PC-3 (cell line): ENCODE measurements at regions not wholly inside any gene's neighbourhood (a gene's known extent, or its start where the extent isn't known, plus 50 kb on each side); places are given as distances from the start of the nearest gene placed in this dataset.

ENCODE experiments used
- ATAC-seq: fragments of 200-7000 bp; cut with Tn5 transposase; 2 replicates; pipeline ENCODE4 v1.9.1; 2020; ENCODE audit warnings: mild to moderate bottlenecking, moderate library complexity
- BruUV-seq: library from RNA; stranded (reverse); fragments of 400-500 nt; replicated peaks from 2 replicates; lab custom pipeline; 2021; lab: Mats Ljungman, UMichigan
- CTCF ChIA-PET: fragments of 300-600 bp; sonication (Branson Sonifier 250); formaldehyde crosslinking; loops from one replicate; lab custom pipeline; 2022; ENCODE audit warnings: antibody characterized with exemption; lab: Charles Lee
- POLR2A ChIA-PET: fragments of 300-600 bp; sonication (Branson Sonifier 250); formaldehyde crosslinking; loops from one replicate; lab custom pipeline; 2022; ENCODE audit warnings: antibody characterized with exemption; ENCODE audit not compliant: unreplicated experiment; lab: Charles Lee
- DNase-seq: peaks from one replicate; pipeline ENCODE4 v3.0.0-alpha.2; 2015
- H2AFZ ChIP-seq: fragments of 300-600 bp; sonication (generic); 2 replicates; pipeline ENCODE4 v1.6.0; 2016; ENCODE audit warnings: antibody characterized with exemption, low read length
- H3F3A ChIP-seq: fragments of 300-600 bp; sonication (generic); one replicate; pipeline ENCODE4 v1.6.0; 2017; ENCODE audit warnings: antibody characterized with exemption, low read length, control low read depth, mild to moderate bottlenecking; ENCODE audit not compliant: unreplicated experiment
- H3K27ac ChIP-seq: fragments of 300-600 bp; sonication (generic); 2 replicates; pipeline ENCODE4 v1.5.1; 2016; ENCODE audit warnings: mild to moderate bottlenecking, low read length
- H3K27me3 ChIP-seq: fragments of 300-600 bp; sonication (generic); 2 replicates; pipeline ENCODE4 v1.6.1; 2016; ENCODE audit warnings: low read length, mixed read lengths
- H3K36me3 ChIP-seq: fragments of 300-600 bp; sonication (generic); 2 replicates; pipeline ENCODE4 v1.6.1; 2016; ENCODE audit warnings: low read depth, mixed run types, low read length, mixed read lengths
- H3K4me1 ChIP-seq: fragments of 300-600 bp; sonication (generic); 2 replicates; pipeline ENCODE4 v1.5.1; 2016; ENCODE audit warnings: low read length; ENCODE audit not compliant: insufficient read depth
- H3K4me2 ChIP-seq: fragments of 300-600 bp; sonication (generic); 2 replicates; pipeline ENCODE4 v1.6.0; 2016; ENCODE audit warnings: low read length
- H3K4me3 ChIP-seq: fragments of 300-600 bp; sonication (generic); 2 replicates; pipeline ENCODE4 v1.5.1; 2016; ENCODE audit warnings: mild to moderate bottlenecking, low read length, mixed read lengths
- H3K79me2 ChIP-seq: fragments of 300-600 bp; sonication (generic); 2 replicates; pipeline ENCODE4 v1.6.1; 2017; ENCODE audit warnings: low read length, mixed read lengths
- H3K9ac ChIP-seq: fragments of 300-600 bp; sonication (generic); 2 replicates; pipeline ENCODE4 v1.6.0; 2016; ENCODE audit warnings: mild to moderate bottlenecking, low read length
- H3K9me2 ChIP-seq: fragments of 300-600 bp; sonication (generic); replicated peaks from 2 replicates; pipeline ENCODE4 v1.6.1; 2016; ENCODE audit warnings: mixed run types, low read length, mixed read lengths
- H3K9me3 ChIP-seq: fragments of 300-600 bp; sonication (generic); 2 replicates; pipeline ENCODE4 v1.6.1; 2016; ENCODE audit warnings: low read length, mixed read lengths
- H4K20me1 ChIP-seq: fragments of 300-600 bp; sonication (generic); 2 replicates; pipeline ENCODE4 v1.6.1; 2016; ENCODE audit warnings: low read length, mixed read lengths
- EZH2 ChIP-seq: fragments of 300-600 bp; sonication (generic); IDR thresholded peaks from one replicate; pipeline ENCODE4 v1.6.1; 2017; ENCODE audit warnings: antibody characterized with exemption, mild to moderate bottlenecking, low read length; ENCODE audit not compliant: unreplicated experiment
- EZH2phosphoT487 ChIP-seq: fragments of 300-600 bp; sonication (generic); IDR thresholded peaks from 2 replicates; pipeline ENCODE4 v1.6.1; 2018; ENCODE audit warnings: mild to moderate bottlenecking, antibody characterized with exemption, low read length, borderline replicate concordance
- intact Hi-C: fragments of 100-400 bp; cut with micrococcal nuclease; formaldehyde crosslinking; loops from 2 replicates; pipeline ENCODE4 v1.9.0; 2023
- TF ChIP-seq, protein P1 (sequence below): fragments of 300-600 bp; sonication (generic); conservative IDR thresholded peaks from 2 replicates; pipeline ENCODE4 v1.5.1; 2017; ENCODE audit warnings: antibody characterized with exemption, low read depth, mild to moderate bottlenecking, low read length

DNA sequence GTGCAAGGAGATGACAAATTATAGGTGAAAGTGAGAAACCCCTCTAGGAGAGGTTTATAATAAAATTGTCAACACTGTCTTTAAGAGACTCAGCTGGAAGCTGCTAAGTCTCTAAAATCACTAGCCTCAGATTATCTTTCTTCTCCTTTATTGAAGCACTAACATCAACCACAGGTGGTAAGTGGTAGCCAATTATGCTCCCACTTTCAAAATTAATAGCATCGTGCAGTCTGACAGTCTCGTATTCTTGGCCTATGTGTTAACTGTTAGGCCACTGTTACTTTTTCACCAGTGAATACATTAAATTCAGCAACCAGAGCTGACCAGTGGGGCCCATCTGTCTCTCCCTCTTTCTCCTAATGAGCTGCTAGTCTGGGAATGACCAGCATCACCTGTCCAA lies 674.1 kb downstream of the RAPGEF2 start:
- BruUV-seq, result no TSS peak
- no peak for ATAC-seq
- Histone ChIP-seq H3F3A (no peaks in the 10 kb centered on the region), H3K79me2 (no peaks in the 10 kb centered on the region), H3K4me1 (no peaks in the 10 kb centered on the region), H3K9me3 (no peaks in the 10 kb centered on the region), H3K36me3 (no peaks in the 10 kb centered on the region), H4K20me1 (no peaks in the 10 kb centered on the region), H3K27ac (no peak overlapping the region), H3K4me3 (no peak overlapping the region), H3K9ac (no peak overlapping the region), H3K9me2 (no peaks in the 10 kb centered on the region), H2AFZ (no peak overlapping the region), H3K4me2 (no peak overlapping the region), H3K27me3 (no peaks in the 10 kb centered on the region)
- CTCF ChIA-PET, result no interaction called here
- POLR2A ChIA-PET, result no interaction called here
- intact Hi-C loops, result no loop called here
- no peak for DNase-seq
- TF ChIP-seq, protein P1, sequence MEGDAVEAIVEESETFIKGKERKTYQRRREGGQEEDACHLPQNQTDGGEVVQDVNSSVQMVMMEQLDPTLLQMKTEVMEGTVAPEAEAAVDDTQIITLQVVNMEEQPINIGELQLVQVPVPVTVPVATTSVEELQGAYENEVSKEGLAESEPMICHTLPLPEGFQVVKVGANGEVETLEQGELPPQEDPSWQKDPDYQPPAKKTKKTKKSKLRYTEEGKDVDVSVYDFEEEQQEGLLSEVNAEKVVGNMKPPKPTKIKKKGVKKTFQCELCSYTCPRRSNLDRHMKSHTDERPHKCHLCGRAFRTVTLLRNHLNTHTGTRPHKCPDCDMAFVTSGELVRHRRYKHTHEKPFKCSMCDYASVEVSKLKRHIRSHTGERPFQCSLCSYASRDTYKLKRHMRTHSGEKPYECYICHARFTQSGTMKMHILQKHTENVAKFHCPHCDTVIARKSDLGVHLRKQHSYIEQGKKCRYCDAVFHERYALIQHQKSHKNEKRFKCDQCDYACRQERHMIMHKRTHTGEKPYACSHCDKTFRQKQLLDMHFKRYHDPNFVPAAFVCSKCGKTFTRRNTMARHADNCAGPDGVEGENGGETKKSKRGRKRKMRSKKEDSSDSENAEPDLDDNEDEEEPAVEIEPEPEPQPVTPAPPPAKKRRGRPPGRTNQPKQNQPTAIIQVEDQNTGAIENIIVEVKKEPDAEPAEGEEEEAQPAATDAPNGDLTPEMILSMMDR, result no peak
- no peak for TF ChIP-seq EZH2phosphoT487

DNA sequence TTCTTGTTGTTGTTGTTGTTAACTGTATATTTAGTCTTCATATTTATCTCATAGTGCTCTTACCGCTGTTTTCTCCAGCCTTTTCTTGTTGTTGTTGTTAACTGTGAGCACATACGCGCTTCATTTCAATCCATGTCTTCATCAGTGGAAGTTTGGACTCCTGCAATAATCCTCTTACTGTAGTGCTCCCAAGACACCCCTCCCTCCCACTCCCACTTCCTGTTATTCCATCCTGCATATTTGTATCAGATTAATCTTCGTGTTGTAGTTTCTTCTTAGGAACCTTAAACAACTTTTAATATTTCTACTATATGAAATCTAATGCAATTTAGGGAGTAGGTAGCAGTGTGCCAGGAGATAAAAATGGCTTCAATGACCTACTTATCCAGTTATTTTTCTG lies 674.8 kb downstream of the RAPGEF2 start:
- DNase-seq, result no peak
- ChIA-PET POLR2A (no interaction called here), CTCF (no interaction called here)
- Histone ChIP-seq H3K9ac (no peak overlapping the region), H3K9me2 (no peaks in the 10 kb centered on the region), H3K27ac (no peak overlapping the region), H3K4me2 (no peak overlapping the region), H3K9me3 (no peaks in the 10 kb centered on the region), H3K79me2 (no peaks in the 10 kb centered on the region), H3K27me3 (no peaks in the 10 kb centered on the region), H3K4me1 (no peaks in the 10 kb centered on the region), H2AFZ (no peak overlapping the region), H3K36me3 (no peaks in the 10 kb centered on the region), H3F3A (no peaks in the 10 kb centered on the region), H4K20me1 (no peaks in the 10 kb centered on the region), H3K4me3 (no peak overlapping the region)
- TF ChIP-seq EZH2phosphoT487, result no peak
- TF ChIP-seq, protein P1, result no peak
- intact Hi-C loops, result no loop called here
- ATAC-seq, result no peak
- no TSS peak for BruUV-seq

DNA sequence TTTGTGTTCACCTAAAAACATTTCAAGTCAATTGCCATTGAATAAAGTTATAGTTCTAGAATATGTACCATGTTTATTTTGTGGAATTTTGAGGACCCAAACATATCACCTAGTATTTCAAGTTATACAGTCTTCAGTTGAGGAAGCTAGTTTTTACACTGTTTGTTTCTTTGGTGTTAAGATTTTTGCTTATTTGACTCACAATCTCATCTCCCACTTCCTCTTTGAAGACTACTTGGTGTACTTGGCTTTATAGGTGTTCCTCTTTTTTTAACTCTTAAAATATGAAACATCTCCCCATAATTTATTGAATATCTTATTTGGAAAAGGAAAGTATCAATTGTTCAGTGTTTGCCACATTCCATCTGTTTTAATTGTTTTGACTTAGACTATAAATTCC lies 675.4 kb downstream of the RAPGEF2 start:
- Histone ChIP-seq H3K4me3 (no peak overlapping the region), H4K20me1 (no peaks in the 10 kb centered on the region), H2AFZ (no peak overlapping the region), H3K27me3 (no peaks in the 10 kb centered on the region), H3K27ac (no peak overlapping the region), H3K79me2 (no peaks in the 10 kb centered on the region), H3K9me2 (no peaks in the 10 kb centered on the region), H3K9ac (no peak overlapping the region), H3K4me2 (no peak overlapping the region), H3F3A (no peaks in the 10 kb centered on the region), H3K4me1 (no peaks in the 10 kb centered on the region), H3K36me3 (no peaks in the 10 kb centered on the region), H3K9me3 (no peaks in the 10 kb centered on the region)
- ChIA-PET CTCF (no interaction called here), POLR2A (no interaction called here)
- DNase-seq (no peak), ATAC-seq (no peak)
- intact Hi-C loops, result no loop called here
- no peak for TF ChIP-seq EZH2
- TF ChIP-seq EZH2phosphoT487, result no peak
- TF ChIP-seq, protein P1, result no peak
- no TSS peak for BruUV-seq
